T-helper 2 cell treated with Interferon-gamma antibody and Interleukin-4, amounts not matched to agents 100 ng/mL and 5 ng/mL, for 36 hours (primary cell): ENCODE measurements at regions not wholly inside any gene's neighbourhood (a gene's known extent, or its start where the extent isn't known, plus 50 kb on each side); places are given as distances from the start of the nearest gene placed in this dataset.

Source experiments
- intact Hi-C: fragments of 100-400 bp; cut with micrococcal nuclease; formaldehyde crosslinking; loops from one replicate; pipeline ENCODE4 v1.15.1; 2023

- intact Hi-C loops, result no loop called here
These were observed 109.9 kb upstream of the TIAM2 start for GRCh38 chr6:154885214-154885613.

- intact Hi-C loops, result no loop called here
These were observed 109.1 kb upstream of the TIAM2 start for GRCh38 chr6:154886016-154886415.

GRCh38 chr6:154886471-154886870, 108.6 kb upstream of the TIAM2 start:
- intact Hi-C loops, result no loop called here

- intact Hi-C loops, result no loop called here
These were observed 108.1 kb upstream of the TIAM2 start for GRCh38 chr6:154887051-154887450.

GRCh38 chr6:154888421-154889295, 106.5 kb upstream of the TIAM2 start:
- intact Hi-C loops, result no loop called here

- intact Hi-C loops, result no loop called here
These were observed 104.2 kb upstream of the TIAM2 start for GRCh38 chr6:154890874-154891273.

GRCh38 chr6:154891901-154892300, 103.2 kb upstream of the TIAM2 start:
- intact Hi-C loops, result no loop called here

- intact Hi-C loops, result no loop called here
These were observed 101.2 kb upstream of the TIAM2 start for GRCh38 chr6:154893917-154894316.

GRCh38 chr6:154894902-154895301, 100.2 kb upstream of the TIAM2 start:
- intact Hi-C loops, result no loop called here

- intact Hi-C loops, result no loop called here
These were observed 99.3 kb upstream of the TIAM2 start for GRCh38 chr6:154895841-154896240.

GRCh38 chr6:154898821-154899220, 96.3 kb upstream of the TIAM2 start:
- intact Hi-C loops, result no loop called here

GRCh38 chr6:154899824-154900463, 95.2 kb upstream of the TIAM2 start:
- intact Hi-C loops, result no loop called here

- intact Hi-C loops, result no loop called here
These were observed 93.1 kb upstream of the TIAM2 start for GRCh38 chr6:154901876-154902552.

- intact Hi-C loops, result no loop called here
These were observed 87.8 kb upstream of the TIAM2 start for GRCh38 chr6:154907291-154907690.

GRCh38 chr6:154908723-154909122, 86.4 kb upstream of the TIAM2 start:
- intact Hi-C loops, result no loop called here

- intact Hi-C loops, result no loop called here
These were observed 85.8 kb upstream of the TIAM2 start for GRCh38 chr6:154909311-154909710.

GRCh38 chr6:154909821-154910220, 85.3 kb upstream of the TIAM2 start:
- intact Hi-C loops, result no loop called here

GRCh38 chr6:154914288-154914687, 80.8 kb upstream of the TIAM2 start:
- intact Hi-C loops, result no loop called here

- intact Hi-C loops, result no loop called here
These were observed 78.3 kb upstream of the TIAM2 start for GRCh38 chr6:154916857-154917256.

GRCh38 chr6:154917941-154918340, 77.2 kb upstream of the TIAM2 start:
- intact Hi-C loops, result no loop called here

GRCh38 chr6:154919806-154920205, 75.3 kb upstream of the TIAM2 start:
- intact Hi-C loops, result no loop called here

GRCh38 chr6:154920495-154921200, 74.5 kb upstream of the TIAM2 start:
- intact Hi-C loops, result no loop called here
